OCI-LY1 (cell line): ENCODE measurements at regions not wholly inside any gene's neighbourhood (a gene's known extent, or its start where the extent isn't known, plus 50 kb on each side); places are given as distances from the start of the nearest gene placed in this dataset.

Source experiments
- H2AFZ ChIP-seq: fragments of 200-600 bp; sonication (generic), shearing (Covaris generic); 2 replicates; pipeline ENCODE4 v1.6.0; 2014; ENCODE audit warnings: antibody characterized with exemption, mild to moderate bottlenecking, low read length
- H3F3A ChIP-seq: fragments of 200-600 bp; sonication (generic), shearing (Covaris generic); 2 replicates; pipeline ENCODE4 v1.6.0; 2014; ENCODE audit warnings: mild to moderate bottlenecking, antibody characterized with exemption, low read length, moderate library complexity; ENCODE audit not compliant: insufficient read depth
- H3K27ac ChIP-seq: fragments of 200-600 bp; sonication (generic); 2 replicates; pipeline ENCODE4 v1.5.1; 2014; ENCODE audit warnings: low read length, mixed run types, mild to moderate bottlenecking, low read depth; ENCODE audit not compliant: poor library complexity, severe bottlenecking
- H3K27me3 ChIP-seq: fragments of 200-600 bp; sonication (generic); 2 replicates; pipeline ENCODE4 v1.6.0; 2014; ENCODE audit warnings: antibody characterized with exemption, mild to moderate bottlenecking, low read length, moderate library complexity; ENCODE audit not compliant: insufficient read depth
- H3K36me3 ChIP-seq: fragments of 200-600 bp; sonication (generic); 2 replicates; pipeline ENCODE4 v1.6.1; 2014; ENCODE audit warnings: mild to moderate bottlenecking, antibody characterized with exemption, low read length, moderate library complexity, mixed read lengths; ENCODE audit not compliant: insufficient read depth
- H3K4me1 ChIP-seq: fragments of 200-600 bp; sonication (generic); 2 replicates; pipeline ENCODE4 v1.5.1; 2014; ENCODE audit warnings: mild to moderate bottlenecking, low read length, moderate library complexity; ENCODE audit not compliant: insufficient read depth, severe bottlenecking
- H3K4me2 ChIP-seq: fragments of 200-600 bp; sonication (generic), shearing (Covaris generic); 2 replicates; pipeline ENCODE4 v1.6.1; 2014; ENCODE audit warnings: low read length
- H3K4me3 ChIP-seq: fragments of 200-600 bp; sonication (generic); 2 replicates; pipeline ENCODE4 v1.5.1; 2014; ENCODE audit warnings: low read length, low read depth, mild to moderate bottlenecking, mixed read lengths; ENCODE audit not compliant: poor library complexity, severe bottlenecking
- H3K79me2 ChIP-seq: fragments of 200-600 bp; shearing (Covaris generic); 2 replicates; pipeline ENCODE4 v1.6.1; 2016; ENCODE audit warnings: mixed run types, low read length, mixed read lengths; ENCODE audit not compliant: insufficient read depth
- H3K9ac ChIP-seq: fragments of 200-600 bp; sonication (generic), shearing (Covaris generic); 2 replicates; pipeline ENCODE4 v1.6.1; 2014; ENCODE audit warnings: mild to moderate bottlenecking, low read length, mixed read lengths
- H3K9me2 ChIP-seq: fragments of 200-600 bp; sonication (generic), shearing (Covaris generic); 2 replicates; pipeline ENCODE4 v1.6.1; 2014; ENCODE audit warnings: low read depth, mild to moderate bottlenecking, low read length, mixed read lengths
- H3K9me3 ChIP-seq: fragments of 200-600 bp; shearing (Covaris generic); 2 replicates; pipeline ENCODE4 v1.6.1; 2014; ENCODE audit warnings: low read length, mixed read lengths
- H4K20me1 ChIP-seq: fragments of 200-600 bp; sonication (generic), shearing (Covaris generic); 2 replicates; pipeline ENCODE4 v1.6.0; 2016; ENCODE audit warnings: mild to moderate bottlenecking, low read length; ENCODE audit not compliant: insufficient read depth
- EZH2 ChIP-seq: fragments of 200-600 bp; sonication (generic), shearing (Covaris generic); IDR thresholded peaks from 2 replicates; pipeline ENCODE4 v1.8.0; 2017; ENCODE audit warnings: borderline replicate concordance, mixed run types, mild to moderate bottlenecking, antibody characterized with exemption, low read length, moderate library complexity, mixed read lengths
- TF ChIP-seq, protein P1 (sequence below): fragments of 200-600 bp; sonication (generic), shearing (Covaris generic); IDR thresholded peaks from 2 replicates; pipeline ENCODE4 v1.5.1; 2017; ENCODE audit warnings: mild to moderate bottlenecking, antibody characterized with exemption, low read length, moderate library complexity, mixed read lengths

DNA sequence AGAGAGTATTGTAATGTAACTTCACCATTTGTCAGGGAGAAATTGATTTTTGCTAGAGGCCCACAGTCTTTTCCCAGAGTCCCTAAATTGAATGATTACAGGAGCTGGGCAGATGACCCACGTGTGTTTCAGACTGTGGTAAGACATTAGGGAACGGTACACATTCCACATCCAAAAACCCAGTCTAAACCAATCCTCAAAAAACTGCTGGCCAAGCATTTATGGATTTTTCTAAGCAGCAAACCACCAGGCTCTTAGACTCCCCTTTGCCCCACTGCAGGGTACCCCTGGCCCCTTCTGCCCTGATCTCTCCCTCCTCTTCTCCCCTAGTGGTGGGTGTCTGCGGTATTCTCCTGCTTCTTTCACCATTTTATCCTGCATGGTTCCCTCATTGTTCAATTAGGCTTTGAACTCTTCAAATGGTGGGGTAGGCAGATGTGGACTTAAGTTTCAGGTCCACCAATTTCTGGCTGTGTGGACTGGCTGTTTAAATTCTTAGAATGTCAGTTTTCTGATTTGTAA is 135.5 kb upstream of the SORCS3 start:
- no peaks in the 10 kb centered on the region for H3F3A ChIP-seq
- H3K27me3 ChIP-seq: no peaks in the 10 kb centered on the region
- no peaks in the 10 kb centered on the region for H3K9me3 ChIP-seq
- H3K79me2 ChIP-seq: no peaks in the 10 kb centered on the region
- TF ChIP-seq EZH2: no peak
- TF ChIP-seq, protein P1, sequence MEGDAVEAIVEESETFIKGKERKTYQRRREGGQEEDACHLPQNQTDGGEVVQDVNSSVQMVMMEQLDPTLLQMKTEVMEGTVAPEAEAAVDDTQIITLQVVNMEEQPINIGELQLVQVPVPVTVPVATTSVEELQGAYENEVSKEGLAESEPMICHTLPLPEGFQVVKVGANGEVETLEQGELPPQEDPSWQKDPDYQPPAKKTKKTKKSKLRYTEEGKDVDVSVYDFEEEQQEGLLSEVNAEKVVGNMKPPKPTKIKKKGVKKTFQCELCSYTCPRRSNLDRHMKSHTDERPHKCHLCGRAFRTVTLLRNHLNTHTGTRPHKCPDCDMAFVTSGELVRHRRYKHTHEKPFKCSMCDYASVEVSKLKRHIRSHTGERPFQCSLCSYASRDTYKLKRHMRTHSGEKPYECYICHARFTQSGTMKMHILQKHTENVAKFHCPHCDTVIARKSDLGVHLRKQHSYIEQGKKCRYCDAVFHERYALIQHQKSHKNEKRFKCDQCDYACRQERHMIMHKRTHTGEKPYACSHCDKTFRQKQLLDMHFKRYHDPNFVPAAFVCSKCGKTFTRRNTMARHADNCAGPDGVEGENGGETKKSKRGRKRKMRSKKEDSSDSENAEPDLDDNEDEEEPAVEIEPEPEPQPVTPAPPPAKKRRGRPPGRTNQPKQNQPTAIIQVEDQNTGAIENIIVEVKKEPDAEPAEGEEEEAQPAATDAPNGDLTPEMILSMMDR: no peak
- H3K4me3 ChIP-seq: no peak overlapping the region
- H3K27ac ChIP-seq: no peak overlapping the region
- no peak overlapping the region for H3K4me2 ChIP-seq
- H4K20me1 ChIP-seq: no peaks in the 10 kb centered on the region
- no peaks in the 10 kb centered on the region for H3K36me3 ChIP-seq
- H3K9me2 ChIP-seq: no peaks in the 10 kb centered on the region
- no peaks in the 10 kb centered on the region for H3K4me1 ChIP-seq
- no peak overlapping the region for H2AFZ ChIP-seq
- H3K9ac ChIP-seq: no peak overlapping the region

DNA sequence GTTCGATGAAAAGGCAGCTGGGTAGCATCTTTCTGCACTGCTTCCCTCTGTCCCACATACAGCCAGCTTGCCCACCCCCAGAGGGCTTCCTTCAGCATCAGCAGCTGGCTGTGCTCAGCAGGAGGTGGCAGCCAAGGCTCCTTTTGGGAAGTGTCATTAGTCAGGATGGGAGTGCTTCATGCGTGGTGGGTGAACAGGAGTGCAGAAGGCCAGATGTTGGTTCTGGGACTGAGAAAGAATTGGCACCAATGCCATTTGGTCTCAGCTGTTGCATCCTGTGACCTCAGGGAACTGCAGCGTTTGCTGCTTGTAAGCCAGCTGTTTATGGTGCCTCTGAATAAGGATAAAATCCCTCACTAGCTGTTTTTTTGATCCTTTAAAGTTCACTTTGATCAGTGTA is 131.1 kb upstream of the SORCS3 start:
- Histone ChIP-seq H3K27me3 (no peaks in the 10 kb centered on the region), H3K36me3 (no peaks in the 10 kb centered on the region), H3F3A (no peaks in the 10 kb centered on the region), H3K9me3 (no peaks in the 10 kb centered on the region), H3K4me3 (no peak overlapping the region), H3K79me2 (no peaks in the 10 kb centered on the region), H3K4me1 (no peaks in the 10 kb centered on the region), H3K9ac (no peak overlapping the region), H3K27ac (no peak overlapping the region), H3K9me2 (no peaks in the 10 kb centered on the region), H4K20me1 (no peaks in the 10 kb centered on the region), H3K4me2 (no peak overlapping the region), H2AFZ (no peak overlapping the region)
- TF ChIP-seq EZH2: no peak
- TF ChIP-seq, protein P1: no peak

DNA sequence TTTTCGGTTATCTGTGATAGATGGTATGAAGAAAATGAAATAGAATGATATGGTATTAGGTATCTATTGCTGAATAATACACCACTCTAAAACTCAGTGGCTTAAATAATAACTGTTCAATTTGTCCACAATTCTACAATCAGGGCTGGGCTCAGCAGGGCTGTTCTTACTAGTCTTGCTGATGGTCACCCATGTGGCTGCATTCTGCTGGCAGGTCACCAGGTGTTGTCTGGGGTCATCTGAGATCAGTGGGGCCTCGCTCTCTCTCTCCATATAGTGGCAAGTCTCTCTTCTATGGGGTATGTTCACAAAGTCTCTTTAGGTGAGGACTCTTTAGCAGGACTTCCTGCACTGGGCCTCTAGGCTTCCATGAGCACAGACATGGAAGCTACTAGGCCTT is 130.4 kb upstream of the SORCS3 start:
- Histone ChIP-seq H3K4me1 (no peaks in the 10 kb centered on the region), H3K4me2 (no peak overlapping the region), H3K27me3 (no peaks in the 10 kb centered on the region), H4K20me1 (no peaks in the 10 kb centered on the region), H2AFZ (no peak overlapping the region), H3F3A (no peaks in the 10 kb centered on the region), H3K9ac (no peak overlapping the region), H3K36me3 (no peaks in the 10 kb centered on the region), H3K9me3 (no peaks in the 10 kb centered on the region), H3K4me3 (no peak overlapping the region), H3K79me2 (no peaks in the 10 kb centered on the region), H3K27ac (no peak overlapping the region), H3K9me2 (no peaks in the 10 kb centered on the region)
- TF ChIP-seq EZH2: no peak
- TF ChIP-seq, protein P1: no peak
